ENCODE measurements at regions not wholly inside any gene's neighbourhood (a gene's known extent, or its start where the extent isn't known, plus 50 kb on each side); places are given as distances from the start of the nearest gene placed in this dataset.

DNA sequence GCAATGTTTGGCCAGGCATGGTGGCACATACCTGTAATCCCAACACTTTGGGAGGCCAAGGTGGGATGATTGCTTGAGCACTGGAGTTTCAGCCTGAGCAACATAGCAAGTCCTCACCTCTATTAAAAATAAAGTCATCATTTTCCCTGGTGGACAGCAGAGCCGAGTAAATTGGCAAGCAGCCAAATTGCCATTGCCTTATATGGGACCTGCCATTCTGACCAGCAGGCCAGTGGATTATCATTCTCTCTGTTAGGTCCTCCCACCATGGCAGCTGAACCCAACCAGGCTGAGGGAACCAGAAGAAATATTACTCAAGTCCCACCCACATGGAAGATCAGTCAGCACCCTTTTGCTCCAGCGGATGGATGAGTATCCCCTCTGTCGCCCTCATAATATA lies 1829.9 kb downstream of the EFNA5 start:
- Histone ChIP-seq H3K9me3 (ENCODE audit: control insufficient read depth, low read depth, low read length) (no peaks in the 10 kb centered on the region), H3K36me3 (ENCODE audit: control insufficient read depth in 2 of 2, extremely low read depth in 1 of 2, insufficient read depth in 2 of 2, low read length in 2 of 2) (no peaks in the 10 kb centered on the region), H4K20me1 (ENCODE audit: control insufficient read depth, extremely low read depth, insufficient read depth, low read length) (no peaks in the 10 kb centered on the region), H3K9me1 (ENCODE audit: control insufficient read depth, extremely low read depth, insufficient read depth, low read length) (no peaks in the 10 kb centered on the region), H3K79me2 (ENCODE audit: control insufficient read depth, insufficient read depth, low read length) (no peaks in the 10 kb centered on the region), H3K9ac (ENCODE audit: control insufficient read depth, extremely low read depth, insufficient read depth, low read length) (no peak overlapping the region), H3K4me1 (ENCODE audit: control insufficient read depth, extremely low read depth, insufficient read depth, low read length) (no peaks in the 10 kb centered on the region), H3K27ac (ENCODE audit: control insufficient read depth, insufficient read depth, low read length) (no peak overlapping the region), H3K4me3 (ENCODE audit: control insufficient read depth in 2 of 3, extremely low read depth in 1 of 3, insufficient read depth in 2 of 3, low read depth in 1 of 3, low read length in 3 of 3) (no peak overlapping the region), H3K4me2 (ENCODE audit: control insufficient read depth, extremely low read depth, insufficient read depth, low read depth, low read length) (no peak overlapping the region), H3K27me3 (ENCODE audit: control insufficient read depth, extremely low read depth, insufficient read depth, low read length) (no peaks in the 10 kb centered on the region), H2AFZ (ENCODE audit: control insufficient read depth, low read length) (no peak overlapping the region)
- no peak for DNase-seq (ENCODE audit: low read depth, low spot score)
- TF ChIP-seq, protein P1, sequence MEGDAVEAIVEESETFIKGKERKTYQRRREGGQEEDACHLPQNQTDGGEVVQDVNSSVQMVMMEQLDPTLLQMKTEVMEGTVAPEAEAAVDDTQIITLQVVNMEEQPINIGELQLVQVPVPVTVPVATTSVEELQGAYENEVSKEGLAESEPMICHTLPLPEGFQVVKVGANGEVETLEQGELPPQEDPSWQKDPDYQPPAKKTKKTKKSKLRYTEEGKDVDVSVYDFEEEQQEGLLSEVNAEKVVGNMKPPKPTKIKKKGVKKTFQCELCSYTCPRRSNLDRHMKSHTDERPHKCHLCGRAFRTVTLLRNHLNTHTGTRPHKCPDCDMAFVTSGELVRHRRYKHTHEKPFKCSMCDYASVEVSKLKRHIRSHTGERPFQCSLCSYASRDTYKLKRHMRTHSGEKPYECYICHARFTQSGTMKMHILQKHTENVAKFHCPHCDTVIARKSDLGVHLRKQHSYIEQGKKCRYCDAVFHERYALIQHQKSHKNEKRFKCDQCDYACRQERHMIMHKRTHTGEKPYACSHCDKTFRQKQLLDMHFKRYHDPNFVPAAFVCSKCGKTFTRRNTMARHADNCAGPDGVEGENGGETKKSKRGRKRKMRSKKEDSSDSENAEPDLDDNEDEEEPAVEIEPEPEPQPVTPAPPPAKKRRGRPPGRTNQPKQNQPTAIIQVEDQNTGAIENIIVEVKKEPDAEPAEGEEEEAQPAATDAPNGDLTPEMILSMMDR (optimal IDR thresholded peaks at IDR 0.05 in 1 of 3, IDR thresholded peaks at IDR 0.05 in 1 of 3, conservative IDR thresholded peaks at IDR 0.05 in 1 of 3; ENCODE audit: extremely low read depth in 1 of 3, insufficient read depth in 2 of 3, low read length in 3 of 3), result no peak
- TF ChIP-seq EZH2 (IDR thresholded peaks at IDR 0.05; ENCODE audit: low read length), result no peak
- dilution Hi-C loops (cut with MboI; ENCODE audit: extremely low pct_ligation_motif_present, low sequenced_read_pairs), result no loop called here
- no peak for FAIRE-seq

DNA sequence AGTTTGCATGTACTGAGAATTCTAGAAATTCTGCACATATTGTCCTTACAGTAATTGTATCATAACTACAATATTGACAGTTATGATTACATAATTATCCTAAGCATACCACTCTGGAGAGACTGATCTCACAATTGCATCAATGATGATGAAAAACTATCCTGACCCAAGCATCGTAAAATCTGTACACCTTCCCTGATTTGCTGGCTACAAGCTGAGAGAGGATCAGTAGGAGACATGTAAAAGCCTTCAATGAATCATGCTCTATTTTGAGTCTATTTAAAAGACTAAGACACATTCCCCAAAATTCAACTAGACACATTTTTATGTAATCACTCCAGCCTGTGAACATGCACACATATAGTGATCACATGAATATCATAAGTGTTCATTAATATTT lies 1833.8 kb downstream of the EFNA5 start:
- H3K4me2 ChIP-seq (ENCODE audit: control insufficient read depth, extremely low read depth, insufficient read depth, low read depth, low read length), result no peak overlapping the region
- no peaks in the 10 kb centered on the region for H3K9me1 ChIP-seq (ENCODE audit: control insufficient read depth, extremely low read depth, insufficient read depth, low read length)
- DNase-seq (ENCODE audit: low read depth, low spot score) (no peak), FAIRE-seq (no peak)
- no peak overlapping the region for H3K9ac ChIP-seq (ENCODE audit: control insufficient read depth, extremely low read depth, insufficient read depth, low read length)
- no peaks in the 10 kb centered on the region for H3K27me3 ChIP-seq (ENCODE audit: control insufficient read depth, extremely low read depth, insufficient read depth, low read length)
- no peak overlapping the region for H3K27ac ChIP-seq (ENCODE audit: control insufficient read depth, insufficient read depth, low read length)
- no peak overlapping the region for H3K4me3 ChIP-seq (ENCODE audit: control insufficient read depth in 2 of 3, extremely low read depth in 1 of 3, insufficient read depth in 2 of 3, low read depth in 1 of 3, low read length in 3 of 3)
- no peaks in the 10 kb centered on the region for H3K79me2 ChIP-seq (ENCODE audit: control insufficient read depth, insufficient read depth, low read length)
- no peaks in the 10 kb centered on the region for H3K9me3 ChIP-seq (ENCODE audit: control insufficient read depth, low read depth, low read length)
- H2AFZ ChIP-seq (ENCODE audit: control insufficient read depth, low read length), result no peak overlapping the region
- no peaks in the 10 kb centered on the region for H4K20me1 ChIP-seq (ENCODE audit: control insufficient read depth, extremely low read depth, insufficient read depth, low read length)
- no peaks in the 10 kb centered on the region for H3K4me1 ChIP-seq (ENCODE audit: control insufficient read depth, extremely low read depth, insufficient read depth, low read length)
- H3K36me3 ChIP-seq (ENCODE audit: control insufficient read depth in 2 of 2, extremely low read depth in 1 of 2, insufficient read depth in 2 of 2, low read length in 2 of 2), result no peaks in the 10 kb centered on the region
- dilution Hi-C loops (cut with MboI; ENCODE audit: extremely low pct_ligation_motif_present, low sequenced_read_pairs), result no loop called here
- TF ChIP-seq EZH2 (IDR thresholded peaks at IDR 0.05; ENCODE audit: low read length), result no peak
- TF ChIP-seq, protein P1 (optimal IDR thresholded peaks at IDR 0.05 in 1 of 3, IDR thresholded peaks at IDR 0.05 in 1 of 3, conservative IDR thresholded peaks at IDR 0.05 in 1 of 3; ENCODE audit: extremely low read depth in 1 of 3, insufficient read depth in 2 of 3, low read length in 3 of 3), result no peak
